ENCODE measurements at regions not wholly inside any gene's neighbourhood (a gene's known extent, or its start where the extent isn't known, plus 50 kb on each side); places are given as distances from the start of the nearest gene placed in this dataset.

GRCh38 chr9:86679909-86680308, 267.4 kb downstream of the GAS1 start:
- ATAC-seq (ENCODE audit: low read depth) (no peak), DNase-seq (no peak)
- Mint-ChIP-seq H3K9me3 (no peaks in the 10 kb centered on the region), H3K36me3 (ENCODE audit: low read depth) (no peaks in the 10 kb centered on the region), H3K4me1 (no peaks in the 10 kb centered on the region), H3K4me3 (no peak overlapping the region), H3K27me3 (no peaks in the 10 kb centered on the region), H3K27ac (no peak overlapping the region)
- ChIA-PET CTCF (no interaction called here), POLR2A (no interaction called here)
- intact Hi-C loops (cut with micrococcal nuclease) = no loop called here
- no peak for TF ChIP-seq CTCF (IDR thresholded peaks at IDR 0.05)

- Mint-ChIP-seq H3K4me3 (no peak overlapping the region), H3K27me3 (no peaks in the 10 kb centered on the region), H3K27ac (no peak overlapping the region), H3K36me3 (ENCODE audit: low read depth) (no peaks in the 10 kb centered on the region), H3K4me1 (no peaks in the 10 kb centered on the region), H3K9me3 (no peaks in the 10 kb centered on the region)
- POLR2A ChIA-PET = no interaction called here
- intact Hi-C loops (cut with micrococcal nuclease) = no loop called here
- TF ChIP-seq CTCF (IDR thresholded peaks at IDR 0.05) = no peak
- no peak for DNase-seq
- CTCF ChIA-PET = no interaction called here
- ATAC-seq (ENCODE audit: low read depth) = no peak
Measured at GRCh38 chr9:86676396-86676795, 270.9 kb downstream of the GAS1 start.

GRCh38 chr9:86675805-86676204, 271.5 kb downstream of the GAS1 start:
- Mint-ChIP-seq H3K9me3 (peaks cover 2% of the 10 kb centered on the region), H3K27ac (no peak overlapping the region), H3K4me3 (no peak overlapping the region), H3K4me1 (no peaks in the 10 kb centered on the region), H3K36me3 (ENCODE audit: low read depth) (no peaks in the 10 kb centered on the region), H3K27me3 (no peaks in the 10 kb centered on the region)
- intact Hi-C loops (cut with micrococcal nuclease) = no loop called here
- ATAC-seq (ENCODE audit: low read depth) (no peak), DNase-seq (no peak)
- CTCF ChIA-PET = no interaction called here
- TF ChIP-seq CTCF (IDR thresholded peaks at IDR 0.05) = no peak
- POLR2A ChIA-PET = no interaction called here

- ATAC-seq (ENCODE audit: low read depth) (no peak), DNase-seq (no peak)
- H3K9me3 Mint-ChIP-seq = peaks cover 7% of the 10 kb centered on the region
- no peaks in the 10 kb centered on the region for H3K36me3 Mint-ChIP-seq (ENCODE audit: low read depth)
- TF ChIP-seq CTCF (IDR thresholded peaks at IDR 0.05) = no peak
- no peaks in the 10 kb centered on the region for H3K27me3 Mint-ChIP-seq
- ChIA-PET POLR2A (no interaction called here), CTCF (no interaction called here)
- H3K4me3 Mint-ChIP-seq = no peak overlapping the region
- no peaks in the 10 kb centered on the region for H3K4me1 Mint-ChIP-seq
- intact Hi-C loops (cut with micrococcal nuclease) = no loop called here
- no peak overlapping the region for H3K27ac Mint-ChIP-seq
Measured at GRCh38 chr9:86674487-86674886, 272.8 kb downstream of the GAS1 start.

- TF ChIP-seq CTCF (IDR thresholded peaks at IDR 0.05) = no peak
- ATAC-seq (ENCODE audit: low read depth) = no peak
- no peak for DNase-seq
- POLR2A ChIA-PET = no interaction called here
- CTCF ChIA-PET = no interaction called here
- Mint-ChIP-seq H3K4me1 (no peaks in the 10 kb centered on the region), H3K27ac (no peak overlapping the region), H3K36me3 (ENCODE audit: low read depth) (no peaks in the 10 kb centered on the region), H3K4me3 (no peak overlapping the region), H3K9me3 (peaks cover 7% of the 10 kb centered on the region), H3K27me3 (no peaks in the 10 kb centered on the region)
- intact Hi-C loops (cut with micrococcal nuclease) = no loop called here
Measured at GRCh38 chr9:86672966-86673365, 274.3 kb downstream of the GAS1 start.
